ENCODE measurements at regions not wholly inside any gene's neighbourhood (a gene's known extent, or its start where the extent isn't known, plus 50 kb on each side); places are given as distances from the start of the nearest gene placed in this dataset.

DNA sequence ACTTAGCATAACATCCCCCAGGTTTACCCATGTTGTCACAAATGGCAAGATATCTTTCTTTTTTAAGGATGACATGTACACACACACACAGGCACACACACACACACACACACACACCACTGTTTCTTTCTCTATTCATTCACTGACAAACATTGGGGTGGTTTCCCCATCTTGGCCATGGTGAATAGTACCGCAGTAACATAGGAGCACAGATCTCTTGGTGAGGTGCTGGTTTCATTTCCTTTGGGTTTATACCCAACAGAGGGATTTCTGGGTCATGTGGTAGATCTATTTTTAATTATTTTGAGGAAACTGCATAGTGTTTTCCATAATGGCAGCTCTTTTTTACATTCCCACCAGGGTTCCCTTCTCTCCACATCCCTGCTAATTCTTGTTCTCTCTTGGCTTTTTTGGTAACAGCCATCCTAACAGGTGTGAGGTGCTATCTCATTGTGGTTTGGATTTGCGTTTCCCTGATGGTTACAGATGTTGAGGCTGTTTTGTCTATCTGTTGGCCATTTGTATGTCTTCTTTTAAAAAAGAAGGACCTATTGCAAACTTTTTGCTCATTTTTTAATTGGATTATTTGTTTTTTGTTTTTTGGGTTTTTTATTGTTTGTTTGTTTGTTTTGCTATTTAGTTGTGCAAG, 251.7 kb upstream of the IRS2 start:
- TF ChIP-seq, protein P1, sequence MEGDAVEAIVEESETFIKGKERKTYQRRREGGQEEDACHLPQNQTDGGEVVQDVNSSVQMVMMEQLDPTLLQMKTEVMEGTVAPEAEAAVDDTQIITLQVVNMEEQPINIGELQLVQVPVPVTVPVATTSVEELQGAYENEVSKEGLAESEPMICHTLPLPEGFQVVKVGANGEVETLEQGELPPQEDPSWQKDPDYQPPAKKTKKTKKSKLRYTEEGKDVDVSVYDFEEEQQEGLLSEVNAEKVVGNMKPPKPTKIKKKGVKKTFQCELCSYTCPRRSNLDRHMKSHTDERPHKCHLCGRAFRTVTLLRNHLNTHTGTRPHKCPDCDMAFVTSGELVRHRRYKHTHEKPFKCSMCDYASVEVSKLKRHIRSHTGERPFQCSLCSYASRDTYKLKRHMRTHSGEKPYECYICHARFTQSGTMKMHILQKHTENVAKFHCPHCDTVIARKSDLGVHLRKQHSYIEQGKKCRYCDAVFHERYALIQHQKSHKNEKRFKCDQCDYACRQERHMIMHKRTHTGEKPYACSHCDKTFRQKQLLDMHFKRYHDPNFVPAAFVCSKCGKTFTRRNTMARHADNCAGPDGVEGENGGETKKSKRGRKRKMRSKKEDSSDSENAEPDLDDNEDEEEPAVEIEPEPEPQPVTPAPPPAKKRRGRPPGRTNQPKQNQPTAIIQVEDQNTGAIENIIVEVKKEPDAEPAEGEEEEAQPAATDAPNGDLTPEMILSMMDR (IDR thresholded peaks at IDR 0.05; ENCODE audit: low read depth, low read length, missing input control), result no peak
- TF ChIP-seq RXRA (IDR thresholded peaks at IDR 0.05) (no peak), GABPA (IDR thresholded peaks at IDR 0.05 in 1 of 2, conservative IDR thresholded peaks at IDR 0.05 in 1 of 2) (no peak), RAD21 (IDR thresholded peaks at IDR 0.05) (no peak), SP1 (IDR thresholded peaks at IDR 0.05) (no peak), TAF1 (conservative IDR thresholded peaks at IDR 0.05) (no peak), JUND (IDR thresholded peaks at IDR 0.05) (no peak), YY1 (IDR thresholded peaks at IDR 0.05) (no peak), EGR1 (IDR thresholded peaks at IDR 0.05; ENCODE audit: low read depth in 2 of 2) (no peak)
- TF ChIP-seq, protein P2, sequence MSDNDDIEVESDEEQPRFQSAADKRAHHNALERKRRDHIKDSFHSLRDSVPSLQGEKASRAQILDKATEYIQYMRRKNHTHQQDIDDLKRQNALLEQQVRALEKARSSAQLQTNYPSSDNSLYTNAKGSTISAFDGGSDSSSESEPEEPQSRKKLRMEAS (IDR thresholded peaks at IDR 0.05), result no peak
- TF ChIP-seq, protein P3, sequence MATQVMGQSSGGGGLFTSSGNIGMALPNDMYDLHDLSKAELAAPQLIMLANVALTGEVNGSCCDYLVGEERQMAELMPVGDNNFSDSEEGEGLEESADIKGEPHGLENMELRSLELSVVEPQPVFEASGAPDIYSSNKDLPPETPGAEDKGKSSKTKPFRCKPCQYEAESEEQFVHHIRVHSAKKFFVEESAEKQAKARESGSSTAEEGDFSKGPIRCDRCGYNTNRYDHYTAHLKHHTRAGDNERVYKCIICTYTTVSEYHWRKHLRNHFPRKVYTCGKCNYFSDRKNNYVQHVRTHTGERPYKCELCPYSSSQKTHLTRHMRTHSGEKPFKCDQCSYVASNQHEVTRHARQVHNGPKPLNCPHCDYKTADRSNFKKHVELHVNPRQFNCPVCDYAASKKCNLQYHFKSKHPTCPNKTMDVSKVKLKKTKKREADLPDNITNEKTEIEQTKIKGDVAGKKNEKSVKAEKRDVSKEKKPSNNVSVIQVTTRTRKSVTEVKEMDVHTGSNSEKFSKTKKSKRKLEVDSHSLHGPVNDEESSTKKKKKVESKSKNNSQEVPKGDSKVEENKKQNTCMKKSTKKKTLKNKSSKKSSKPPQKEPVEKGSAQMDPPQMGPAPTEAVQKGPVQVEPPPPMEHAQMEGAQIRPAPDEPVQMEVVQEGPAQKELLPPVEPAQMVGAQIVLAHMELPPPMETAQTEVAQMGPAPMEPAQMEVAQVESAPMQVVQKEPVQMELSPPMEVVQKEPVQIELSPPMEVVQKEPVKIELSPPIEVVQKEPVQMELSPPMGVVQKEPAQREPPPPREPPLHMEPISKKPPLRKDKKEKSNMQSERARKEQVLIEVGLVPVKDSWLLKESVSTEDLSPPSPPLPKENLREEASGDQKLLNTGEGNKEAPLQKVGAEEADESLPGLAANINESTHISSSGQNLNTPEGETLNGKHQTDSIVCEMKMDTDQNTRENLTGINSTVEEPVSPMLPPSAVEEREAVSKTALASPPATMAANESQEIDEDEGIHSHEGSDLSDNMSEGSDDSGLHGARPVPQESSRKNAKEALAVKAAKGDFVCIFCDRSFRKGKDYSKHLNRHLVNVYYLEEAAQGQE (IDR thresholded peaks at IDR 0.05), result no peak
